ENCODE measurements at regions not wholly inside any gene's neighbourhood (a gene's known extent, or its start where the extent isn't known, plus 50 kb on each side); places are given as distances from the start of the nearest gene placed in this dataset.

DNA sequence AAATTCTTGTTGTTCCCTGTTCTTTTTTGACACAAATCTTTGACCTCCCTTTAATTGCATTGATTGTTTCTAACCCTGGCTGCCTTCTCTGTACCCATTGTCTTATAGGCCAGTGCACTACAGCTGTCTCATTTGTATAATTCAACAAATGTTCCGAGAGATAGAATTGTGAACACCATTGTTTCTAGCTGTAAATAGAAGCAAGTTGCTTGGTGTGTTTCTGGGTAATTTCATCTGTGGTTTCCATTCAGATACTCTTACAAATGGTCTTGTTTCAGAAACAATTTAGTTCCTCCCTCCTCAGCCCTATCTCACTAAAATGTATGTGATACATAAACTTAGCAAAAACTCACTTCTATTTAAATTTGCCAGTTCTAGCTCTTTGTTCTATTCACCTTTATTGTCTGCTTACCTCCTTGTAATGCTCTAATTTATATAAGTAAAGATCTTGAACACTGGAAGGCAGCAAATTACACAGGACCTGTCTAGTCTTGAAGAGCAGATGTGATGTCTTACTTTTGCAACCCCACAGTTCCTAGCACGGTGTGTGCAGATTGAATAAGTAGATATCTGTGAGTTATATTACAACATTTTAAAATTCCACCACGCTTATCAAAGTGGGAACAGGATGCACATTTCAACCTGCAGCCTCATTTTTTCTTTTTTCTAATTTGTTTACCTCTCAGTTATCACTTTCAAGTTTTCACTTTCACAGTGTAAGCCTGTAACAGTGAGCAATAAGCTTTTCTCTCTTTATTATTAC is 515.6 kb upstream of the ZP4 start:
- TF ChIP-seq, protein P1, sequence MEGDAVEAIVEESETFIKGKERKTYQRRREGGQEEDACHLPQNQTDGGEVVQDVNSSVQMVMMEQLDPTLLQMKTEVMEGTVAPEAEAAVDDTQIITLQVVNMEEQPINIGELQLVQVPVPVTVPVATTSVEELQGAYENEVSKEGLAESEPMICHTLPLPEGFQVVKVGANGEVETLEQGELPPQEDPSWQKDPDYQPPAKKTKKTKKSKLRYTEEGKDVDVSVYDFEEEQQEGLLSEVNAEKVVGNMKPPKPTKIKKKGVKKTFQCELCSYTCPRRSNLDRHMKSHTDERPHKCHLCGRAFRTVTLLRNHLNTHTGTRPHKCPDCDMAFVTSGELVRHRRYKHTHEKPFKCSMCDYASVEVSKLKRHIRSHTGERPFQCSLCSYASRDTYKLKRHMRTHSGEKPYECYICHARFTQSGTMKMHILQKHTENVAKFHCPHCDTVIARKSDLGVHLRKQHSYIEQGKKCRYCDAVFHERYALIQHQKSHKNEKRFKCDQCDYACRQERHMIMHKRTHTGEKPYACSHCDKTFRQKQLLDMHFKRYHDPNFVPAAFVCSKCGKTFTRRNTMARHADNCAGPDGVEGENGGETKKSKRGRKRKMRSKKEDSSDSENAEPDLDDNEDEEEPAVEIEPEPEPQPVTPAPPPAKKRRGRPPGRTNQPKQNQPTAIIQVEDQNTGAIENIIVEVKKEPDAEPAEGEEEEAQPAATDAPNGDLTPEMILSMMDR (IDR thresholded peaks at IDR 0.05): no peak
- TF ChIP-seq NPAS2 (CRISPR knock-in tag; IDR thresholded peaks at IDR 0.05; ENCODE audit: borderline replicate concordance) (no peak), POLR2A (IDR thresholded peaks at IDR 0.05; ENCODE audit: low read length) (no peak), JUN (IDR thresholded peaks at IDR 0.05) (no peak), EP300 (IDR thresholded peaks at IDR 0.05) (no peak), HDAC2 (IDR thresholded peaks at IDR 0.05) (no peak), KDM5A (IDR thresholded peaks at IDR 0.05) (no peak), ZSCAN20 (CRISPR knock-in tag; IDR thresholded peaks at IDR 0.05) (no peak), POLR2AphosphoS2 (conservative IDR thresholded peaks at IDR 0.05; ENCODE audit: low read length) (no peak), CBX8 (IDR thresholded peaks at IDR 0.05) (no peak)
- TF ChIP-seq, protein P2, sequence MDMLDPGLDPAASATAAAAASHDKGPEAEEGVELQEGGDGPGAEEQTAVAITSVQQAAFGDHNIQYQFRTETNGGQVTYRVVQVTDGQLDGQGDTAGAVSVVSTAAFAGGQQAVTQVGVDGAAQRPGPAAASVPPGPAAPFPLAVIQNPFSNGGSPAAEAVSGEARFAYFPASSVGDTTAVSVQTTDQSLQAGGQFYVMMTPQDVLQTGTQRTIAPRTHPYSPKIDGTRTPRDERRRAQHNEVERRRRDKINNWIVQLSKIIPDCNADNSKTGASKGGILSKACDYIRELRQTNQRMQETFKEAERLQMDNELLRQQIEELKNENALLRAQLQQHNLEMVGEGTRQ (IDR thresholded peaks at IDR 0.05): no peak
- TF ChIP-seq, protein P3, sequence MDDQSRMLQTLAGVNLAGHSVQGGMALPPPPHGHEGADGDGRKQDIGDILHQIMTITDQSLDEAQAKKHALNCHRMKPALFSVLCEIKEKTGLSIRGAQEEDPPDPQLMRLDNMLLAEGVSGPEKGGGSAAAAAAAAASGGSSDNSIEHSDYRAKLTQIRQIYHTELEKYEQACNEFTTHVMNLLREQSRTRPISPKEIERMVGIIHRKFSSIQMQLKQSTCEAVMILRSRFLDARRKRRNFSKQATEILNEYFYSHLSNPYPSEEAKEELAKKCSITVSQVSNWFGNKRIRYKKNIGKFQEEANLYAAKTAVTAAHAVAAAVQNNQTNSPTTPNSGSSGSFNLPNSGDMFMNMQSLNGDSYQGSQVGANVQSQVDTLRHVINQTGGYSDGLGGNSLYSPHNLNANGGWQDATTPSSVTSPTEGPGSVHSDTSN (IDR thresholded peaks at IDR 0.05): no peak
- TF ChIP-seq, protein P4, sequence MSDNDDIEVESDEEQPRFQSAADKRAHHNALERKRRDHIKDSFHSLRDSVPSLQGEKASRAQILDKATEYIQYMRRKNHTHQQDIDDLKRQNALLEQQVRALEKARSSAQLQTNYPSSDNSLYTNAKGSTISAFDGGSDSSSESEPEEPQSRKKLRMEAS (IDR thresholded peaks at IDR 0.05): no peak
